LNCAP (cell line): ENCODE measurements at regions not wholly inside any gene's neighbourhood (a gene's known extent, or its start where the extent isn't known, plus 50 kb on each side); places are given as distances from the start of the nearest gene placed in this dataset.

Experiments used
- TF ChIP-seq, protein P1 (sequence below): fragments of 450-650 bp; IDR thresholded peaks from 2 replicates; pipeline ENCODE4 v1.5.1; 2017; ENCODE audit warnings: mild to moderate bottlenecking

DNA sequence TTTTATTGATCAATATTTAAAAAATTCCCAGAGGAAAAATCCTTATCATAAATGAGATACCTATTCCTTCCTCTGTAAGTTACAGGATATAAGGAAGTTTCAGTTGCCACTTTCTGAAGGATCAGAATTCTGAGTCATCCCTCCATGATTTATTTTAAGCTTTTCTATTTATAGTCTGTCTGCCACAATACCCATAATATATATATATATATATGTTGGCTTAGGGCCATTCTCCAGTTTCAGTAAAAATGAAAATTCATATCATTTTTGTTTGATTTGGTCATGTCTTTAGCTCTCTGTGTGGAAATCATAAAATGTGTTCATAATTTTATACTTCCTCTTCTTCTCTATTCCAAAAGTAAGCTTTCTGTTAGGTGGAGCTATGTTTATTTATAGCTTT is 215.8 kb upstream of the CYLC2 start:
- TF ChIP-seq, protein P1, sequence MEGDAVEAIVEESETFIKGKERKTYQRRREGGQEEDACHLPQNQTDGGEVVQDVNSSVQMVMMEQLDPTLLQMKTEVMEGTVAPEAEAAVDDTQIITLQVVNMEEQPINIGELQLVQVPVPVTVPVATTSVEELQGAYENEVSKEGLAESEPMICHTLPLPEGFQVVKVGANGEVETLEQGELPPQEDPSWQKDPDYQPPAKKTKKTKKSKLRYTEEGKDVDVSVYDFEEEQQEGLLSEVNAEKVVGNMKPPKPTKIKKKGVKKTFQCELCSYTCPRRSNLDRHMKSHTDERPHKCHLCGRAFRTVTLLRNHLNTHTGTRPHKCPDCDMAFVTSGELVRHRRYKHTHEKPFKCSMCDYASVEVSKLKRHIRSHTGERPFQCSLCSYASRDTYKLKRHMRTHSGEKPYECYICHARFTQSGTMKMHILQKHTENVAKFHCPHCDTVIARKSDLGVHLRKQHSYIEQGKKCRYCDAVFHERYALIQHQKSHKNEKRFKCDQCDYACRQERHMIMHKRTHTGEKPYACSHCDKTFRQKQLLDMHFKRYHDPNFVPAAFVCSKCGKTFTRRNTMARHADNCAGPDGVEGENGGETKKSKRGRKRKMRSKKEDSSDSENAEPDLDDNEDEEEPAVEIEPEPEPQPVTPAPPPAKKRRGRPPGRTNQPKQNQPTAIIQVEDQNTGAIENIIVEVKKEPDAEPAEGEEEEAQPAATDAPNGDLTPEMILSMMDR = no peak

DNA sequence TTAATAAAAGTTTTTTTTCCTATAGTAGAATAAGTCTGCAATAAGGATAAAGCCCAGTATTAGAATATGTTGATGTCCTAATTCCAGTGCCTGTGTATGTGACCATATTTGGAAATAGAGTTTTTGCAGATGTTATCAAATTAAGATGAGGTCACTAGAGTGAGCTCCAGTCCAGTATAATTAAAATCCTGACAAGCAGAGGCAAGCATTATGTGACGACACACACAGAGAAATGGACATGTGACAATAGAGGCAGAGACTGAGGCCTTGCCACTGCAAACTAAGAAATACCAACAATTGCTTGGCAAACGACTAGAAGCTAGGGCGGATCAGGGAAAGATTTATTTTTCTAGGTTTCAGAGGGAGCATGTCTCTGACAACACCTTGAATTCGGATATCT is 216.4 kb upstream of the CYLC2 start:
- TF ChIP-seq, protein P1 = no peak

DNA sequence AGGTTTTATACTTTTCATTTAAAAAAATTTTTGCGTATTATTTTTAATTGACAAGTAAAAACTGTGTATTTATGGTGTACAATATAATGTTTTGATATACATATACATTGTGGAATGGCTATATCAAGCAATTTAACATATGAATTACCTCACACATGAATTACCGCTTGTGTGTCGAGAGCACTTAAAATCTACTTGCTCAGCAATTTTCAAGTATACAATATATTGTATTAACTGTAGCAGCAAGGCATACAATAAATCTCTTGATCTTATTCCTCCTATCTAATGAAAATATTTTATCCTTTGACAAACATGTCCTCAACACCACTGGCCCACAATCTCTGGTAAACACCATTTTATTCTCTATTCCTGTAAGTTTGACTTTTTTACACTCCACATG is 224.4 kb upstream of the CYLC2 start:
- TF ChIP-seq, protein P1 = no peak

DNA sequence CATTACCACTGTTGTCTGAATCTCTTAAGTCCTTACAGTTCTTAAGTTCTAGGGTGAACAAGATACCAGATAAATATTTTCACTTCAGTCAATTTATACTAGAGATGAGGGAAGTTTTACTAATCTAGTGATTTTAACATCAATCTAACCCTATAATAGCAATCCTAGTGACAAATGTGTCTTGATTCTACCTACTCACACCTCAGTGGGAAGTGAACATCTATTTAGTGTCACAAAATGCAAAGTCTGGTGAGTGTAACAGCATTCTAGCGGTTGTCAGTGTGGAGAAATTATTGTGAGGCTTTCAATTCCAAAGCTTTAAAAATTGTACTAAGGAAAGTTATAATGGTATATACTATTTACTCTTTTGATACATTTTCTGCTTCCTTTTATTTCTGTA is 225.8 kb upstream of the CYLC2 start:
- TF ChIP-seq, protein P1 = no peak

DNA sequence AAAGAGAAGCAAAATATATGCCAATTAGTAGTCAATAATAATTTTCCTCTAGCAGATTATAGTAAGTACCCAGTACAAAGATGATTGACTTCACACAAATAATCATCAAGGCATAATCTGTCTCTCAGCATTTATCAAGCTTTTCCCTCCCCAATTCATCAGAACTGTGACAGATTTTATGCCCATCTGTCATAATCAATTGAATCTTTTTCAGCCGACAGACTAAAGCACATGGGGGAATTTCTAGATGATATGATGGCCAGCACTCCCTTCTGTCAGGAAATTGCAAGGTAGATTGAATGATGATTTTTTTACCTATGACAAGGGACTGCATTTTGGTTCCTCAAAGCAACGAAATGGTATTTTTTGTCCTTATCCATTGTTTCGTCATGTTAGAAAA is 227.1 kb upstream of the CYLC2 start:
- TF ChIP-seq, protein P1 = no peak

DNA sequence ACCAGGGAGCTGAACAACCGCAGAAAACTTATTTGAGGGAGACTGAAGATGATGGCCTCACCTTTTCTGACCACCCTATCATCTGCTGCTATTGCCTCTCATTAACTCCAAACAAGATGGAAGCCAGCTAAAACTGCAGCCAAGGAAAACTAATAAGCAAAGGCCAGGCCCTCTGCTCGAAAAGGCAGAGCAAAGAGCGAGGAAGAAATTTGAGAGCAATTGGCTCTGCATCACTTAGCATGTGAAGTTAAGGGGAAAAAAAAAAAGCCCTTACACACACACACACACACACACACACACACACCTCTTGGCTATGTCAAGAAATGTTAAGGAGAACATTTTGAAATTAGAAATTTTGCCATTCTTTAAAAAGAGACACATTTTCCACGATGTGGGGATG is 228.1 kb upstream of the CYLC2 start:
- TF ChIP-seq, protein P1 = no peak

DNA sequence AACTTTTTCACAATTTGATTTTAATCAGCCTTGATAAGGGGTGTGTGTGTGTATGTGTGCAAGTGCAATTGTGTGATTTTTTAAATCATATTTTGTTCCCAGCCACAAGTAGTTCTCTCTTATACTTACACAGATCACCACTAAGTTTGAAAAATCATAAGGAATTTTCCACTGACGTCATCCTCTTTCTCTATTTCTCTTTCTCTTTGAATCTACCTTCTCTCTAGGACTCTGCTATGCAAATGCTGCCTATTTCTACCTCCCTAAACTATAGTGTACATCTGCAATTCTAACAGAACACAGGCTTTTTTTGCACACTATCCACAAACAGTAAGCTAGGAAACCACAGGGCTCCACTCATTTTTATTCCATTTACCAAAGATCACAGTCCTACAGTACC is 254.6 kb upstream of the CYLC2 start:
- TF ChIP-seq, protein P1 = no peak

DNA sequence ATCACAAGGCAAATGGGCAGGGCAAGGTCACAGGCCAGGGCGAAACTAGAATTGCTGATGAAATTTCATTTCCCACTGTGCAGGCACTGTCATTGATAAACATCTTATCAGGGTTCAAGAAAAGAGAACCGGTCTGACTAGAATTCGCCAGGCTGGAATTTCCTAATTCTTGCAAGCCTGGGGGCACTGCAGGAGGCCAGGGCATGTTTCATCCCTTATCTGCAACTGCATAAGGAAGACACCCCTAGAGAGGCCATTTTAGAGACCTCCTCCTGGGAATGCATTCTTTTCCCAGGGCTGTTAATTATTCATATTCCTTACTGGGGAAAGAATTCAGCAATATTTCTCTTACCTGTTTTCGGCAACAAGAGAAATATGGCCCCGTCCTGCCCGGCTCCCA is 266.2 kb upstream of the CYLC2 start:
- TF ChIP-seq, protein P1 = no peak
